ENCODE measurements at regions not wholly inside any gene's neighbourhood (a gene's known extent, or its start where the extent isn't known, plus 50 kb on each side); places are given as distances from the start of the nearest gene placed in this dataset.

- no peaks in the 10 kb centered on the region for H3K9me1 ChIP-seq (ENCODE audit: control insufficient read depth, insufficient read depth, low read length)
- ChIA-PET POLR2A (no interaction called here), CTCF (ENCODE audit: low intra/inter-chr PET ratio) (no interaction called here)
- intact Hi-C loops (cut with micrococcal nuclease) (no loop called here), in situ Hi-C loops (cut with MboI) (no loop called here)
- no peak overlapping the region for H3K4me2 ChIP-seq (ENCODE audit: insufficient read depth, low read length)
- ATAC-seq (no peak), FAIRE-seq (no peak), DNase-seq (ENCODE audit: extremely low read depth in 1 of 4, low spot score in 3 of 4) (no peak)
- no peak overlapping the region for H3K27ac ChIP-seq (ENCODE audit: extremely low read depth, low read depth, low read length)
- no peak overlapping the region for H3K4me3 ChIP-seq
- H3K9me3 ChIP-seq (replicated peaks; ENCODE audit: control insufficient read depth, insufficient read depth, low read depth, low read length), result no peaks in the 10 kb centered on the region
- H4K20me1 ChIP-seq (replicated peaks; ENCODE audit: control insufficient read depth, insufficient read depth, low read length), result no peaks in the 10 kb centered on the region
- TF ChIP-seq ILK (tag; IDR thresholded peaks at IDR 0.05; ENCODE audit: borderline replicate concordance, low read depth), result no peak
- no peak for TF ChIP-seq MAX (CRISPR knock-in tag; IDR thresholded peaks at IDR 0.05)
- no peak for TF ChIP-seq FOXK2 (conservative IDR thresholded peaks at IDR 0.05 in 1 of 2, IDR thresholded peaks at IDR 0.05 in 1 of 2; ENCODE audit: low read depth in 2 of 2)
- H3K36me3 ChIP-seq (ENCODE audit: control insufficient read depth, insufficient read depth, low read length), result no peaks in the 10 kb centered on the region
- no peak overlapping the region for H3K9ac ChIP-seq (ENCODE audit: insufficient read depth in 1 of 2, low read depth in 2 of 2, low read length in 2 of 2)
- H3K79me2 ChIP-seq (ENCODE audit: control insufficient read depth, insufficient read depth, low read length), result no peaks in the 10 kb centered on the region
- H2AFZ ChIP-seq (ENCODE audit: low read depth, low read length), result no peak overlapping the region
- no peaks in the 10 kb centered on the region for H3K27me3 ChIP-seq (ENCODE audit: control insufficient read depth in 2 of 2, insufficient read depth in 2 of 2, low read length in 2 of 2)
- no TSS peak for BruUV-seq (replicated peaks)
- H3K4me1 ChIP-seq (replicated peaks in 1 of 2; ENCODE audit: control insufficient read depth in 2 of 2, insufficient read depth in 2 of 2, low read length in 2 of 2), result no peaks in the 10 kb centered on the region
These were observed 143.5 kb upstream of the PRR16 start for GRCh38 chr5:120320626-120321025.

GRCh38 chr5:120326651-120327050, 137.4 kb upstream of the PRR16 start:
- no peak for DNase-seq (ENCODE audit: extremely low read depth in 1 of 4, low spot score in 3 of 4)
- no peaks in the 10 kb centered on the region for H3K9me3 ChIP-seq (replicated peaks; ENCODE audit: control insufficient read depth, insufficient read depth, low read depth, low read length)
- no peak overlapping the region for H3K27ac ChIP-seq (ENCODE audit: extremely low read depth, low read depth, low read length)
- H3K9me1 ChIP-seq (ENCODE audit: control insufficient read depth, insufficient read depth, low read length), result no peaks in the 10 kb centered on the region
- ATAC-seq, result no peak
- H3K4me3 ChIP-seq, result no peak overlapping the region
- H2AFZ ChIP-seq (ENCODE audit: low read depth, low read length), result no peak overlapping the region
- H3K4me2 ChIP-seq (ENCODE audit: insufficient read depth, low read length), result no peak overlapping the region
- CTCF ChIA-PET (ENCODE audit: low intra/inter-chr PET ratio), result no interaction called here
- no peaks in the 10 kb centered on the region for H3K36me3 ChIP-seq (ENCODE audit: control insufficient read depth, insufficient read depth, low read length)
- no peaks in the 10 kb centered on the region for H3K27me3 ChIP-seq (ENCODE audit: control insufficient read depth in 2 of 2, insufficient read depth in 2 of 2, low read length in 2 of 2)
- no peaks in the 10 kb centered on the region for H3K4me1 ChIP-seq (replicated peaks in 1 of 2; ENCODE audit: control insufficient read depth in 2 of 2, insufficient read depth in 2 of 2, low read length in 2 of 2)
- no TSS peak for BruUV-seq (replicated peaks)
- H3K9ac ChIP-seq (ENCODE audit: insufficient read depth in 1 of 2, low read depth in 2 of 2, low read length in 2 of 2), result no peak overlapping the region
- intact Hi-C loops (cut with micrococcal nuclease) (no loop called here), in situ Hi-C loops (cut with MboI) (no loop called here)
- no peak for FAIRE-seq
- H3K79me2 ChIP-seq (ENCODE audit: control insufficient read depth, insufficient read depth, low read length), result no peaks in the 10 kb centered on the region
- POLR2A ChIA-PET, result no interaction called here
- H4K20me1 ChIP-seq (replicated peaks; ENCODE audit: control insufficient read depth, insufficient read depth, low read length), result no peaks in the 10 kb centered on the region
- TF ChIP-seq MYBL2 (IDR thresholded peaks at IDR 0.05; ENCODE audit: low read depth) (no peak), MYBL2 (CRISPR knock-in tag; IDR thresholded peaks at IDR 0.05; ENCODE audit: borderline replicate concordance) (no peak), DLX4 (CRISPR knock-in tag; IDR thresholded peaks at IDR 0.05) (no peak), RBM15 (IDR thresholded peaks at IDR 0.05; ENCODE audit: insufficient read depth, low read length) (no peak), ZSCAN29 (IDR thresholded peaks at IDR 0.05) (no peak), E2F4 (CRISPR knock-in tag; IDR thresholded peaks at IDR 0.05; ENCODE audit: low read depth) (no peak), BRCA1 (IDR thresholded peaks at IDR 0.05) (no peak), BRCA1 (CRISPR knock-in tag; IDR thresholded peaks at IDR 0.05) (no peak), ZNF3 (CRISPR knock-in tag; IDR thresholded peaks at IDR 0.05) (no peak), ZNF134 (CRISPR knock-in tag; conservative IDR thresholded peaks at IDR 0.05) (no peak), MTA2 (IDR thresholded peaks at IDR 0.05; ENCODE audit: low read depth) (no peak), CBX1 (IDR thresholded peaks at IDR 0.05; ENCODE audit: low read depth) (no peak), ZNF174 (CRISPR knock-in tag; IDR thresholded peaks at IDR 0.05) (no peak), LCOR (CRISPR knock-in tag; IDR thresholded peaks at IDR 0.05) (no peak), NCOA4 (IDR thresholded peaks at IDR 0.05; ENCODE audit: partially characterized antibody) (no peak), TEAD1 (CRISPR knock-in tag; IDR thresholded peaks at IDR 0.05) (no peak), SUPT5H (IDR thresholded peaks at IDR 0.05) (no peak)

All from K562 (cell line).